GM19351 (cell line): ENCODE measurements at regions not wholly inside any gene's neighbourhood (a gene's known extent, or its start where the extent isn't known, plus 50 kb on each side); places are given as distances from the start of the nearest gene placed in this dataset.
"Not testable (repeated sequence)": the region's sequence is repeated elsewhere in the genome, so short reads cannot be mapped to it uniquely, and the experiment has no call there.

Experiments
- ATAC-seq: cut with Tn5 transposase; IDR thresholded peaks from one replicate; pipeline ENCODE4 v1.9.1; 2021; ENCODE audit warnings: mild to moderate bottlenecking, moderate library complexity; ENCODE audit not compliant: unreplicated experiment

GRCh38 chr3:40695848-40696247 is 171.1 kb downstream of the ZNF621 start:
- no peak for ATAC-seq

GRCh38 chr3:40698611-40699010 is 173.9 kb downstream of the ZNF621 start:
- ATAC-seq, result not testable (repeated sequence)

GRCh38 chr3:40701016-40701588 is 176.3 kb downstream of the ZNF621 start:
- no peak for ATAC-seq

- no peak for ATAC-seq
Measured at GRCh38 chr3:40704224-40704623, 179.5 kb downstream of the ZNF621 start.

GRCh38 chr3:40705663-40706062 is 180.9 kb downstream of the ZNF621 start:
- no peak for ATAC-seq

- ATAC-seq, result no peak
Measured at GRCh38 chr3:40713306-40713705, 188.5 kb downstream of the ZNF621 start.

GRCh38 chr3:40713795-40714194 is 189.0 kb downstream of the ZNF621 start:
- ATAC-seq, result peak; percentile 31

- no peak for ATAC-seq
Measured at GRCh38 chr3:40714771-40715345, 190.1 kb downstream of the ZNF621 start.

GRCh38 chr3:40715551-40715950 is 190.8 kb downstream of the ZNF621 start:
- no peak for ATAC-seq

- ATAC-seq, result no peak
Measured at GRCh38 chr3:40717471-40717870, 192.7 kb downstream of the ZNF621 start.

- ATAC-seq, result peak; percentile 26
Measured at GRCh38 chr3:40718209-40718608, 193.4 kb downstream of the ZNF621 start.

- ATAC-seq, result peak; percentile 90
Measured at GRCh38 chr3:40718681-40719080, 193.9 kb downstream of the ZNF621 start.

- no peak for ATAC-seq
Measured at GRCh38 chr3:40719660-40720287, 195.0 kb downstream of the ZNF621 start.

- ATAC-seq, result no peak
Measured at GRCh38 chr3:40720341-40720740, 195.6 kb downstream of the ZNF621 start.

- no peak for ATAC-seq
Measured at GRCh38 chr3:40720863-40721262, 196.1 kb downstream of the ZNF621 start.

GRCh38 chr3:40723083-40723660 is 198.4 kb downstream of the ZNF621 start:
- ATAC-seq, result no peak

GRCh38 chr3:40725031-40725430 is 200.3 kb downstream of the ZNF621 start:
- ATAC-seq, result no peak

GRCh38 chr3:40731445-40731844 is 206.7 kb downstream of the ZNF621 start:
- no peak for ATAC-seq

GRCh38 chr3:40736943-40737342 is 212.2 kb downstream of the ZNF621 start:
- ATAC-seq, result no peak

GRCh38 chr3:40737343-40737742 is 212.6 kb downstream of the ZNF621 start:
- ATAC-seq, result no peak

- no peak for ATAC-seq
Measured at GRCh38 chr3:40739971-40740370, 215.2 kb downstream of the ZNF621 start.

GRCh38 chr3:40741729-40742128 is 217.0 kb downstream of the ZNF621 start:
- no peak for ATAC-seq
